ENCODE measurements at regions not wholly inside any gene's neighbourhood (a gene's known extent, or its start where the extent isn't known, plus 50 kb on each side); places are given as distances from the start of the nearest gene placed in this dataset.

- Histone ChIP-seq H3K9me3 (ENCODE audit: low read length) (no peaks in the 10 kb centered on the region), H3K27ac (ENCODE audit: low read depth, low read length) (no peak overlapping the region), H3K4me3 (ENCODE audit: low read length) (no peak overlapping the region), H3K27me3 (ENCODE audit: insufficient read depth, low read length, poor library complexity, severe bottlenecking) (no peaks in the 10 kb centered on the region), H3K36me3 (ENCODE audit: insufficient read depth, low read length) (no peaks in the 10 kb centered on the region), H3K4me1 (ENCODE audit: insufficient read depth, low read length) (no peaks in the 10 kb centered on the region)
- Mint-ChIP-seq H3K4me1 (no peaks in the 10 kb centered on the region), H3K27ac (no peak overlapping the region), H3K9me3 (no peaks in the 10 kb centered on the region), H3K36me3 (no peaks in the 10 kb centered on the region), H3K27me3 (peaks cover 8 to 35% of the 10 kb centered on the region in 2 donors), H3K4me3 (no peak overlapping the region)
- no peak for DNase-seq
- ChIA-PET POLR2A (interaction anchor here (0.7 kb wide), 1 partner anchor 29 kb away, joined by 3 read pairs; no protein-coding TSS in a partner anchor), CTCF (no interaction called here)
Measured at GRCh38 chr20:33908336-33908735, 85.4 kb upstream of the RALY start.

GRCh38 chr20:33908868-33909267 is 84.8 kb upstream of the RALY start:
- ChIA-PET CTCF (interaction anchor here (1.0 kb wide), 1 partner anchor 117 kb away, joined by 3 read pairs; no protein-coding TSS in a partner anchor), POLR2A (interaction anchor here (0.7 kb wide), 1 partner anchor 29 kb away, joined by 3 read pairs; no protein-coding TSS in a partner anchor)
- no peaks in the 10 kb centered on the region for H3K4me1 ChIP-seq (ENCODE audit: insufficient read depth, low read length)

GRCh38 chr20:33909331-33909921 is 84.3 kb upstream of the RALY start:
- no peak for DNase-seq
- no peaks in the 10 kb centered on the region for H3K4me1 Mint-ChIP-seq
- peak overlapping the region in 1 of 8 donors; percentile 6 for H3K27ac Mint-ChIP-seq
- Histone ChIP-seq H3K27me3 (ENCODE audit: insufficient read depth, low read length, poor library complexity, severe bottlenecking) (no peaks in the 10 kb centered on the region), H3K4me3 (ENCODE audit: low read length) (no peak overlapping the region), H3K4me1 (ENCODE audit: insufficient read depth, low read length) (no peaks in the 10 kb centered on the region), H3K27ac (ENCODE audit: low read depth, low read length) (no peak overlapping the region), H3K9me3 (ENCODE audit: low read length) (no peaks in the 10 kb centered on the region), H3K36me3 (ENCODE audit: insufficient read depth, low read length) (no peaks in the 10 kb centered on the region)
- POLR2A ChIA-PET, result no interaction called here
- no peaks in the 10 kb centered on the region for H3K36me3 Mint-ChIP-seq
- H3K4me3 Mint-ChIP-seq, result no peak overlapping the region
- peaks cover 7 to 35% of the 10 kb centered on the region in 2 donors for H3K27me3 Mint-ChIP-seq
- no peaks in the 10 kb centered on the region for H3K9me3 Mint-ChIP-seq
- CTCF ChIA-PET, result interaction anchor here (1.0 kb wide), 1 partner anchor 117 kb away, joined by 3 read pairs; no protein-coding TSS in a partner anchor

More at GRCh38 chr20:33908868-33909267, 84.8 kb upstream of the RALY start:
- no peak for DNase-seq
- Mint-ChIP-seq H3K27ac (no peak overlapping the region), H3K27me3 (peaks cover 7 to 35% of the 10 kb centered on the region in 2 donors), H3K4me1 (no peaks in the 10 kb centered on the region), H3K9me3 (no peaks in the 10 kb centered on the region), H3K4me3 (no peak overlapping the region), H3K36me3 (no peaks in the 10 kb centered on the region)
- Histone ChIP-seq H3K27ac (ENCODE audit: low read depth, low read length) (no peak overlapping the region), H3K27me3 (ENCODE audit: insufficient read depth, low read length, poor library complexity, severe bottlenecking) (no peaks in the 10 kb centered on the region), H3K4me3 (ENCODE audit: low read length) (no peak overlapping the region), H3K36me3 (ENCODE audit: insufficient read depth, low read length) (no peaks in the 10 kb centered on the region), H3K9me3 (ENCODE audit: low read length) (no peaks in the 10 kb centered on the region)

GRCh38 chr20:33910056-33910455 is 83.7 kb upstream of the RALY start:
- no peaks in the 10 kb centered on the region for H3K4me1 ChIP-seq (ENCODE audit: insufficient read depth, low read length)
- CTCF ChIA-PET, result no interaction called here
- Mint-ChIP-seq H3K4me1 (peaks cover 0 to 4% (median 0%) of the 10 kb centered on the region in 3 donors), H3K27me3 (peaks cover 7 to 29% of the 10 kb centered on the region in 2 donors), H3K36me3 (no peaks in the 10 kb centered on the region), H3K9me3 (no peaks in the 10 kb centered on the region), H3K27ac (no peak overlapping the region), H3K4me3 (no peak overlapping the region)
- no peak overlapping the region for H3K4me3 ChIP-seq (ENCODE audit: low read length)
- H3K9me3 ChIP-seq (ENCODE audit: low read length), result no peaks in the 10 kb centered on the region
- no peak overlapping the region for H3K27ac ChIP-seq (ENCODE audit: low read depth, low read length)
- no peaks in the 10 kb centered on the region for H3K27me3 ChIP-seq (ENCODE audit: insufficient read depth, low read length, poor library complexity, severe bottlenecking)
- DNase-seq, result no peak
- POLR2A ChIA-PET, result interaction anchor here (0.7 kb wide), 1 partner anchor 58 kb away, joined by 4 read pairs; no protein-coding TSS in a partner anchor
- no peaks in the 10 kb centered on the region for H3K36me3 ChIP-seq (ENCODE audit: insufficient read depth, low read length)

GRCh38 chr20:33910529-33911327 is 83.0 kb upstream of the RALY start:
- Histone ChIP-seq H3K4me1 (ENCODE audit: insufficient read depth, low read length) (no peaks in the 10 kb centered on the region), H3K9me3 (ENCODE audit: low read length) (no peaks in the 10 kb centered on the region), H3K27ac (ENCODE audit: low read depth, low read length) (no peak overlapping the region), H3K36me3 (ENCODE audit: insufficient read depth, low read length) (no peaks in the 10 kb centered on the region), H3K4me3 (ENCODE audit: low read length) (no peak overlapping the region), H3K27me3 (ENCODE audit: insufficient read depth, low read length, poor library complexity, severe bottlenecking) (no peaks in the 10 kb centered on the region)
- Mint-ChIP-seq H3K27me3 (peaks cover 7 to 24% of the 10 kb centered on the region in 2 donors), H3K4me3 (no peak overlapping the region), H3K27ac (no peak overlapping the region), H3K36me3 (no peaks in the 10 kb centered on the region), H3K9me3 (no peaks in the 10 kb centered on the region), H3K4me1 (peaks cover 0 to 10% (median 0%) of the 10 kb centered on the region in 3 donors)
- CTCF ChIA-PET, result no interaction called here
- DNase-seq, result no peak
- POLR2A ChIA-PET, result interaction anchor here (0.7 kb wide), 1 partner anchor 58 kb away, joined by 4 read pairs; no protein-coding TSS in a partner anchor

- Histone ChIP-seq H3K36me3 (ENCODE audit: insufficient read depth, low read length) (no peaks in the 10 kb centered on the region), H3K4me3 (ENCODE audit: low read length) (no peak overlapping the region), H3K27ac (ENCODE audit: low read depth, low read length) (no peak overlapping the region), H3K27me3 (ENCODE audit: insufficient read depth, low read length, poor library complexity, severe bottlenecking) (no peaks in the 10 kb centered on the region), H3K4me1 (ENCODE audit: insufficient read depth, low read length) (no peaks in the 10 kb centered on the region), H3K9me3 (ENCODE audit: low read length) (no peaks in the 10 kb centered on the region)
- H3K27me3 Mint-ChIP-seq, result peaks cover 0 to 13% of the 10 kb centered on the region in 2 donors
- peak in 2 of 5 donors; percentile 34 to 48 for DNase-seq
- no peak overlapping the region for H3K4me3 Mint-ChIP-seq
- H3K27ac Mint-ChIP-seq, result peak overlapping the region in 1 of 8 donors; percentile 25
- no peaks in the 10 kb centered on the region for H3K9me3 Mint-ChIP-seq
- peaks cover 0 to 15% (median 0%) of the 10 kb centered on the region in 3 donors for H3K4me1 Mint-ChIP-seq
- ChIA-PET POLR2A (interaction anchor here (0.6 to 1.1 kb wide), 2 partner anchors 79 to 104 kb away, joined by 3 read pairs; partner anchors contain the start of gene RALY), CTCF (interaction anchor here (0.8 to 4.5 kb wide), 16 partner anchors 9 to 214 kb away, joined by 3 to 45 read pairs (median 3); partner anchors contain the start of gene PXMP4)
- H3K36me3 Mint-ChIP-seq, result no peaks in the 10 kb centered on the region
Measured at GRCh38 chr20:33914919-33915318, 78.8 kb upstream of the RALY start.

- H3K9me3 ChIP-seq (ENCODE audit: low read length), result no peaks in the 10 kb centered on the region
- Mint-ChIP-seq H3K27me3 (peaks cover 0 to 11% of the 10 kb centered on the region in 2 donors), H3K4me3 (no peak overlapping the region), H3K9me3 (no peaks in the 10 kb centered on the region), H3K36me3 (no peaks in the 10 kb centered on the region), H3K4me1 (peaks cover 0 to 15% (median 0%) of the 10 kb centered on the region in 3 donors), H3K27ac (no peak overlapping the region)
- no peaks in the 10 kb centered on the region for H3K27me3 ChIP-seq (ENCODE audit: insufficient read depth, low read length, poor library complexity, severe bottlenecking)
- peak; percentile 29 to 70 (median 45) for DNase-seq
- no peak overlapping the region for H3K27ac ChIP-seq (ENCODE audit: low read depth, low read length)
- ChIA-PET POLR2A (interaction anchor here (0.5 kb wide), 1 partner anchor 669 kb away, joined by 7 read pairs; no protein-coding TSS in a partner anchor), CTCF (interaction anchor here (0.7 to 4.5 kb wide), 16 partner anchors 10 to 461 kb away, joined by 3 to 45 read pairs (median 3); no protein-coding TSS in a partner anchor)
- H3K4me1 ChIP-seq (ENCODE audit: insufficient read depth, low read length), result no peaks in the 10 kb centered on the region
- H3K36me3 ChIP-seq (ENCODE audit: insufficient read depth, low read length), result no peaks in the 10 kb centered on the region
- H3K4me3 ChIP-seq (ENCODE audit: low read length), result no peak overlapping the region
Measured at GRCh38 chr20:33915726-33916331, 77.9 kb upstream of the RALY start.
